SK-N-SH (cell line): ENCODE measurements at regions not wholly inside any gene's neighbourhood (a gene's known extent, or its start where the extent isn't known, plus 50 kb on each side); places are given as distances from the start of the nearest gene placed in this dataset.

Source experiments
- EZH2phosphoT487 ChIP-seq: fragments of 200-600 bp; sonication (generic); IDR thresholded peaks from 2 replicates; pipeline ENCODE4 v1.6.1; 2017; ENCODE audit warnings: low read depth, mixed run types, mild to moderate bottlenecking, antibody characterized with exemption, moderate library complexity, borderline replicate concordance
- MEF2A ChIP-seq: IDR thresholded peaks from 2 replicates; pipeline ENCODE4 v1.4.0; 2012; ENCODE audit warnings: low read depth, borderline replicate concordance
- POLR2AphosphoS5 ChIP-seq: IDR thresholded peaks from 2 replicates; pipeline ENCODE4 v1.6.1; 2012; ENCODE audit warnings: low read depth, low read length
- TAF1 ChIP-seq: IDR thresholded peaks from 2 replicates; pipeline ENCODE4 v1.6.1; 2012; ENCODE audit warnings: low read depth, mild to moderate bottlenecking, low read length, moderate library complexity, borderline replicate concordance
- TF ChIP-seq, protein P1 (sequence below): fragments of 200-600 bp; sonication (generic); IDR thresholded peaks from 2 replicates; pipeline ENCODE4 v1.6.1; 2017; ENCODE audit warnings: antibody characterized with exemption, mild to moderate bottlenecking, moderate library complexity
- TF ChIP-seq, protein P2 (sequence below): fragments of 150-350 bp; IDR thresholded peaks from 2 replicates; pipeline ENCODE4 v1.6.1; 2017; ENCODE audit warnings: antibody characterized with exemption, low read length, low read depth, borderline replicate concordance

DNA sequence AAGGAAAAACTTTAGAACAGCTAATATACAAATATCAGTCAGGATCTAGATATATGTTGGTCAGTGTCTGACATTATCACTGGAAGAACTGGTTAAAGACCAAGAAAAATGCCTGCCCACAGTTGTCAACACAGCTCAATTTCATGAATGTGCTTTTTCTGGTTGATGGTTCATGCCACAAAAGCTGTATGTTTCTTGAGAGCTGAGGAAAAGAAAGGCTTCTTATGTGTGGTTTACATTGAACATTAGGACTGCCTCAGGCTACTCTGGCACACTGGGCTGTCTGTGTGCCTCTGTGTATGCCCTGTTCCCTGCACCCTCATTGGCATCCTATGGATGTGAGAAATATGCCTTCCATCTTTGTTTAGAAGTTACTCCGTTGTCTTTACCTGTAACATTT, 218.8 kb upstream of the RGS6 start:
- no peak for TF ChIP-seq MEF2A
- no peak for TF ChIP-seq POLR2AphosphoS5
- no peak for TF ChIP-seq EZH2phosphoT487
- TF ChIP-seq, protein P1, sequence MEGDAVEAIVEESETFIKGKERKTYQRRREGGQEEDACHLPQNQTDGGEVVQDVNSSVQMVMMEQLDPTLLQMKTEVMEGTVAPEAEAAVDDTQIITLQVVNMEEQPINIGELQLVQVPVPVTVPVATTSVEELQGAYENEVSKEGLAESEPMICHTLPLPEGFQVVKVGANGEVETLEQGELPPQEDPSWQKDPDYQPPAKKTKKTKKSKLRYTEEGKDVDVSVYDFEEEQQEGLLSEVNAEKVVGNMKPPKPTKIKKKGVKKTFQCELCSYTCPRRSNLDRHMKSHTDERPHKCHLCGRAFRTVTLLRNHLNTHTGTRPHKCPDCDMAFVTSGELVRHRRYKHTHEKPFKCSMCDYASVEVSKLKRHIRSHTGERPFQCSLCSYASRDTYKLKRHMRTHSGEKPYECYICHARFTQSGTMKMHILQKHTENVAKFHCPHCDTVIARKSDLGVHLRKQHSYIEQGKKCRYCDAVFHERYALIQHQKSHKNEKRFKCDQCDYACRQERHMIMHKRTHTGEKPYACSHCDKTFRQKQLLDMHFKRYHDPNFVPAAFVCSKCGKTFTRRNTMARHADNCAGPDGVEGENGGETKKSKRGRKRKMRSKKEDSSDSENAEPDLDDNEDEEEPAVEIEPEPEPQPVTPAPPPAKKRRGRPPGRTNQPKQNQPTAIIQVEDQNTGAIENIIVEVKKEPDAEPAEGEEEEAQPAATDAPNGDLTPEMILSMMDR: no peak
- TF ChIP-seq, protein P2, sequence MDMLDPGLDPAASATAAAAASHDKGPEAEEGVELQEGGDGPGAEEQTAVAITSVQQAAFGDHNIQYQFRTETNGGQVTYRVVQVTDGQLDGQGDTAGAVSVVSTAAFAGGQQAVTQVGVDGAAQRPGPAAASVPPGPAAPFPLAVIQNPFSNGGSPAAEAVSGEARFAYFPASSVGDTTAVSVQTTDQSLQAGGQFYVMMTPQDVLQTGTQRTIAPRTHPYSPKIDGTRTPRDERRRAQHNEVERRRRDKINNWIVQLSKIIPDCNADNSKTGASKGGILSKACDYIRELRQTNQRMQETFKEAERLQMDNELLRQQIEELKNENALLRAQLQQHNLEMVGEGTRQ: no peak
- no peak for TF ChIP-seq TAF1
